AG04449 (cell line): ENCODE measurements at regions not wholly inside any gene's neighbourhood (a gene's known extent, or its start where the extent isn't known, plus 50 kb on each side); places are given as distances from the start of the nearest gene placed in this dataset.

Experiments used
- CTCF ChIA-PET: fragments of 350-600 bp; formaldehyde crosslinking; extraction: SDS; loops from one replicate; lab custom pipeline; 2021; ENCODE audit warnings: antibody characterized with exemption; lab: Yijun Ruan, JAX
- POLR2A ChIA-PET: fragments of 400-600, 350-600 bp; formaldehyde crosslinking; extraction: SDS; loops from one replicate; lab custom pipeline; 2020; ENCODE audit warnings: antibody characterized with exemption, inconsistent platforms; lab: Yijun Ruan, JAX
- DNase-seq: peaks from one replicate; pipeline ENCODE4 v3.0.0-alpha.2; 2010; ENCODE audit warnings: low read depth, low spot score
- H3K4me3 ChIP-seq: 2 replicates; pipeline ENCODE4 v1.5.1; 2011; ENCODE audit warnings: low read depth, mild to moderate bottlenecking, control low read depth, low read length
- CTCF ChIP-seq: IDR thresholded peaks from one replicate; pipeline ENCODE4 v1.5.1; 2011; ENCODE audit warnings: mild to moderate bottlenecking, moderate library complexity, low read length, control low read depth, inconsistent platforms; ENCODE audit not compliant: insufficient read depth; ENCODE audit errors: missing control alignments

GRCh38 chr6:3939964-3940363 lies 90.8 kb downstream of the FAM50B start:
- no peak for DNase-seq
- CTCF ChIA-PET = interaction anchor here (4.4 kb wide), 1 partner anchor 38 kb away, joined by 16 read pairs; no protein-coding TSS in a partner anchor
- no peak for TF ChIP-seq CTCF
- POLR2A ChIA-PET = no interaction called here
- H3K4me3 ChIP-seq = no peak overlapping the region

GRCh38 chr6:3940703-3941102 lies 91.5 kb downstream of the FAM50B start:
- DNase-seq = no peak
- ChIA-PET POLR2A (no interaction called here), CTCF (interaction anchor here (1.4 kb wide), 2 partner anchors 11 to 92 kb away, joined by 3 to 5 read pairs; partner anchors contain the start of gene FAM50B)
- no peak overlapping the region for H3K4me3 ChIP-seq
- TF ChIP-seq CTCF = no peak

GRCh38 chr6:3943331-3943765 lies 94.2 kb downstream of the FAM50B start:
- H3K4me3 ChIP-seq = no peak overlapping the region
- ChIA-PET POLR2A (no interaction called here), CTCF (interaction anchor here (0.7 to 2.2 kb wide), 4 partner anchors 13 to 94 kb away, joined by 3 to 12 read pairs (median 4); partner anchors contain the start of gene FAM50B)
- no peak for TF ChIP-seq CTCF
- no peak for DNase-seq

GRCh38 chr6:3944246-3944645 lies 95.1 kb downstream of the FAM50B start:
- ChIA-PET POLR2A (no interaction called here), CTCF (interaction anchor here (1.1 to 2.5 kb wide), 7 partner anchors 9 to 57 kb away, joined by 3 to 12 read pairs (median 4); no protein-coding TSS in a partner anchor)

GRCh38 chr6:3946778-3947177 lies 97.6 kb downstream of the FAM50B start:
- DNase-seq = no peak
- TF ChIP-seq CTCF = no peak
- CTCF ChIA-PET = interaction anchor here (0.7 kb wide), 1 partner anchor 14 kb away, joined by 3 read pairs; no protein-coding TSS in a partner anchor
- H3K4me3 ChIP-seq = no peak overlapping the region
- POLR2A ChIA-PET = no interaction called here

More at GRCh38 chr6:3944246-3944645, 95.1 kb downstream of the FAM50B start:
- no peak for DNase-seq
- no peak overlapping the region for H3K4me3 ChIP-seq
- no peak for TF ChIP-seq CTCF

GRCh38 chr6:3948866-3949265 lies 99.7 kb downstream of the FAM50B start:
- DNase-seq = no peak
- TF ChIP-seq CTCF = no peak
- POLR2A ChIA-PET = no interaction called here
- no peak overlapping the region for H3K4me3 ChIP-seq
- CTCF ChIA-PET = interaction anchor here (0.7 to 2.8 kb wide), 9 partner anchors 10 to 99 kb away, joined by 3 to 16 read pairs (median 3); partner anchors contain the start of gene FAM50B
